Ascending aorta (tissue), 2 donors: ENCODE measurements at regions not wholly inside any gene's neighbourhood (a gene's known extent, or its start where the extent isn't known, plus 50 kb on each side); places are given as distances from the start of the nearest gene placed in this dataset.

Experiments used
- DNase-seq, 2 donors: peaks; one replicate each; pipeline ENCODE4 v3.0.0-alpha.2; 2019; ENCODE audit warnings: low spot score in 2 of 2
- H3K27ac ChIP-seq, 2 donors: fragments of 200-600 bp; sonication (generic); one replicate each; pipeline ENCODE4 v1.5.1; 2016 to 2017; ENCODE audit warnings: mild to moderate bottlenecking in 1 of 2
- H3K27me3 ChIP-seq: fragments of 200-600 bp; sonication (generic); one replicate; pipeline ENCODE4 v1.5.1; 2017
- H3K36me3 ChIP-seq, 2 donors: fragments of 200-600 bp; sonication (generic); one replicate each; pipeline ENCODE4 v1.5.1; 2016
- H3K4me1 ChIP-seq, 2 donors: fragments of 200-600 bp; sonication (generic); one replicate each; pipeline ENCODE4 v1.5.1; 2016 to 2017; ENCODE audit warnings: mild to moderate bottlenecking in 1 of 2
- H3K4me3 ChIP-seq, 2 donors: fragments of 200-600 bp; sonication (generic); one replicate each; pipeline ENCODE4 v1.5.1; 2016 to 2017; ENCODE audit warnings: mild to moderate bottlenecking in 1 of 2
- H3K9me3 ChIP-seq, 2 donors: fragments of 200-600 bp; sonication (generic); one replicate each; pipeline ENCODE4 v1.5.1; 2016
- intact Hi-C: fragments of 100-400 bp; cut with DNase I; formaldehyde crosslinking; loops from one replicate; pipeline ENCODE4 v1.15.1; 2023
- TF ChIP-seq, protein P1 (sequence below), 3 experiments: fragments of 200-600 bp in 2 of 3; fragments of 450-650 bp in 1 of 3; sonication (generic) in 2 of 3; IDR thresholded peaks; one replicate each; pipeline ENCODE4 v1.5.1; 2016 to 2019; ENCODE audit warnings: antibody characterized with exemption in 3 of 3, mild to moderate bottlenecking in 1 of 3, moderate library complexity in 1 of 3

DNA sequence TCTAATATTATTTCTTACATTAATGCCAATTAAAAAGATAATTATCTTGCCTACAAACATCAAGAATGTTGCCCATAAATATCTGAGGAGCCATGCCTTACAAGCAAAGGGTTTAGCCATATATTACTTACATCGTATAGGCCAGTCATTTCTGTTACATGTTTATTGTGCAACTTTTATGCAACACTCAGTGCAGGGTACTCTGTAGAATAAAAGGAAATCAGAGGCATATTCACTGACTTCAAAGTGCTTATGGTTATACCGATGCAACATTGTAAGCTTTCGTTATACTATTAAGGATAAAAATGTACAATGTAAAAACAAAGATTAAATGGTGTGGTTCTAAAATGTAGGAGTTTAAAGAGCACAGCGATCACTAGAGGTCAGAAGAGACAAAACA, 315.9 kb downstream of the PCDH10 start:
- Histone ChIP-seq H3K4me1 (no peaks in the 10 kb centered on the region), H3K27me3 (no peaks in the 10 kb centered on the region), H3K36me3 (no peaks in the 10 kb centered on the region), H3K9me3 (no peaks in the 10 kb centered on the region), H3K4me3 (no peak overlapping the region), H3K27ac (no peak overlapping the region)
- DNase-seq = no peak
- TF ChIP-seq, protein P1, sequence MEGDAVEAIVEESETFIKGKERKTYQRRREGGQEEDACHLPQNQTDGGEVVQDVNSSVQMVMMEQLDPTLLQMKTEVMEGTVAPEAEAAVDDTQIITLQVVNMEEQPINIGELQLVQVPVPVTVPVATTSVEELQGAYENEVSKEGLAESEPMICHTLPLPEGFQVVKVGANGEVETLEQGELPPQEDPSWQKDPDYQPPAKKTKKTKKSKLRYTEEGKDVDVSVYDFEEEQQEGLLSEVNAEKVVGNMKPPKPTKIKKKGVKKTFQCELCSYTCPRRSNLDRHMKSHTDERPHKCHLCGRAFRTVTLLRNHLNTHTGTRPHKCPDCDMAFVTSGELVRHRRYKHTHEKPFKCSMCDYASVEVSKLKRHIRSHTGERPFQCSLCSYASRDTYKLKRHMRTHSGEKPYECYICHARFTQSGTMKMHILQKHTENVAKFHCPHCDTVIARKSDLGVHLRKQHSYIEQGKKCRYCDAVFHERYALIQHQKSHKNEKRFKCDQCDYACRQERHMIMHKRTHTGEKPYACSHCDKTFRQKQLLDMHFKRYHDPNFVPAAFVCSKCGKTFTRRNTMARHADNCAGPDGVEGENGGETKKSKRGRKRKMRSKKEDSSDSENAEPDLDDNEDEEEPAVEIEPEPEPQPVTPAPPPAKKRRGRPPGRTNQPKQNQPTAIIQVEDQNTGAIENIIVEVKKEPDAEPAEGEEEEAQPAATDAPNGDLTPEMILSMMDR (IDR thresholded peaks at IDR 0.05) = no peak
- intact Hi-C loops = no loop called here

DNA sequence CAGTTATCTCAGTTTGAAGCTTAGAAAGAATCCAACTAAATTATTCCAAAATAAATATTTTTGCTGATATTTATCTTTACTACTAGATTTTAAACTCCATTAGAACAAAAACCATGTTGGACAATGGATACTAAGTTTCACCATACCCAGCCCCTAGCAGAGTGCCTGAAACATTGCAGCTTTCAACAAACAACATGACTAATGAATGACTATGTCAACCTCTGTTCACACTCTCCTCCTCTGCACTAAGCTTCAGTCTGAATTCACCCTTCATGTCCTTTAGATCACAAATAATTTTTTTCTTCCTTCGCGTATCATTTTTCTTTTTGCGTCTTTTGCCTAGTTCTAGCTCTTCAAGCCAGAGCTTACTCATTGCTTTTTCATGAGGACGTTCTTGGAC, 315.2 kb downstream of the PCDH10 start:
- H3K4me1 ChIP-seq = no peaks in the 10 kb centered on the region
- H3K27me3 ChIP-seq = no peaks in the 10 kb centered on the region
- DNase-seq = no peak
- no peaks in the 10 kb centered on the region for H3K9me3 ChIP-seq
- no peaks in the 10 kb centered on the region for H3K36me3 ChIP-seq
- TF ChIP-seq, protein P1 (IDR thresholded peaks at IDR 0.05) = no peak
- no peak overlapping the region for H3K4me3 ChIP-seq
- H3K27ac ChIP-seq = no peak overlapping the region
- intact Hi-C loops = no loop called here

DNA sequence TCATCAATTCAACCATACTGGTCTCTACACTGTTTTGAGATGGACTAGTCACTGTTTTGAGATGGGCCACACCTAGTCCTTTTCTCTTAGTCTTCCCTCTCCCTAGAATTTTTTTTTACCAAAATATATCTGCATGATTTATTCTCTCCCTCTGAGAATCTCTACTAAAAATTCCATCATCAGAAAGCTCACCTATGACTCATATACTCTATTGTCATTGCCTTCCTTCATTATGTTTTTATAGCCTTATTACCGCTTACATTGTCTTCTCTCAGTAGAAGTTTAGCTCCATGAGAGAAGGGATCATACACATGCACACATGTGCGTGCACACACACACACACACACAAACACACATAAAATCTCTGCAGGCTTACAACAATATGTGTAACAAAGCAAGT, 303.6 kb downstream of the PCDH10 start:
- no peaks in the 10 kb centered on the region for H3K36me3 ChIP-seq
- H3K9me3 ChIP-seq = no peaks in the 10 kb centered on the region
- H3K27ac ChIP-seq = no peak overlapping the region
- TF ChIP-seq, protein P1 (IDR thresholded peaks at IDR 0.05) = no peak
- DNase-seq = no peak
- no peak overlapping the region for H3K4me3 ChIP-seq
- intact Hi-C loops = no loop called here
- no peaks in the 10 kb centered on the region for H3K4me1 ChIP-seq
- no peaks in the 10 kb centered on the region for H3K27me3 ChIP-seq

DNA sequence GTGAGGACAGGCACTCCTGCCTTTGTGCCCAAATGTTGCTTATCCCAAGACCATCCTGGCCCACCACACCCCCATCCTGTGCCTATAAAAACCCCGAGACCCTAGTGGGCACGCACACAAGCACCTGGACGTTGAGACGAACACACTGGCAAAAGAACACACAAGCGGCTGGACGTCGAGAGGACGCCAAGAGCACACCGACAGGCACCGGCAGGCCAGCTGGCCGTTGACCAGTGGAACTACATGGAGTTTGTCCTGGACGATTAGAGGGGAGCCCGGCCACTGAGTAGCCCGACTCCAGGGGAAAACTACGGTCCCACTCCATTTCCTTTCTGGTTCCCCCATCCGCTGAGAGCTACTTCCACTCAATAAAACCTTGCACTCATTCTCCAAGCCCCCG, 301.7 kb downstream of the PCDH10 start:
- Histone ChIP-seq H3K27ac (no peak overlapping the region), H3K9me3 (no peaks in the 10 kb centered on the region)

DNA sequence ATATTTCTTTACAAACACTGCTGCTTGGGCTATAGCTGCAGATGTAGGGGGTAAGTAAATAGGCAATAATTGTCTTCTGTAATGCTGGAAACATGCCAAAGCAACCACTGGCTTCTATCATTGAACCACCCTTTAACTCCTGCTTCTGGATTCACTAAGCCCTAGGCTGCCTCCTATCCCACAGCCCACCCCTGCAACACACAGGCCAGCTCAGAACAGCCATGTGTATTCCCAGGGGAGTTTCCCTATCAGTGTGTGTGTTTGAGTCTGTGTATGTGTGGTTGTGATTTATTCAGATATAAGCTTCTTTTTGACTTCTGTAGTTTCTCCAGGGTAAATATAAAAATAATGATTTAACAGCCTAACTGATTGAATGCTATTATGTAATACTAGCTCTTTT, 291.3 kb downstream of the PCDH10 start:
- Histone ChIP-seq H3K36me3 (no peaks in the 10 kb centered on the region), H3K4me1 (no peaks in the 10 kb centered on the region), H3K9me3 (no peaks in the 10 kb centered on the region), H3K27ac (no peak overlapping the region), H3K4me3 (no peak overlapping the region), H3K27me3 (no peaks in the 10 kb centered on the region)
- TF ChIP-seq, protein P1 (IDR thresholded peaks at IDR 0.05) = no peak
- DNase-seq = no peak
- intact Hi-C loops = no loop called here

More for the DNA sequence above, 301.7 kb downstream of the PCDH10 start:
- H3K27me3 ChIP-seq = no peaks in the 10 kb centered on the region
- intact Hi-C loops = no loop called here
- no peak overlapping the region for H3K4me3 ChIP-seq
- no peak for DNase-seq
- TF ChIP-seq, protein P1 (IDR thresholded peaks at IDR 0.05) = no peak
- no peaks in the 10 kb centered on the region for H3K4me1 ChIP-seq
- H3K36me3 ChIP-seq = no peaks in the 10 kb centered on the region

GRCh38 chr4:133439830-133440229, 290.7 kb downstream of the PCDH10 start:
- TF ChIP-seq, protein P1 (IDR thresholded peaks at IDR 0.05) = no peak
- DNase-seq = no peak
- Histone ChIP-seq H3K9me3 (no peaks in the 10 kb centered on the region), H3K4me1 (no peaks in the 10 kb centered on the region), H3K27ac (no peak overlapping the region), H3K4me3 (no peak overlapping the region), H3K36me3 (no peaks in the 10 kb centered on the region), H3K27me3 (no peaks in the 10 kb centered on the region)
- intact Hi-C loops = no loop called here
